Chondrocyte (in vitro differentiated cells): ENCODE measurements at regions not wholly inside any gene's neighbourhood (a gene's known extent, or its start where the extent isn't known, plus 50 kb on each side); places are given as distances from the start of the nearest gene placed in this dataset.

Experiments
- DNase-seq: peaks from one replicate; pipeline ENCODE4 v3.0.0; 2021; ENCODE audit warnings: mixed read lengths, low spot score
- H3K27ac Mint-ChIP-seq: one replicate; pipeline ENCODE4 v1.8.0; 2021; ENCODE audit warnings: mild to moderate bottlenecking, moderate library complexity, mixed read lengths; ENCODE audit not compliant: unreplicated experiment
- H3K27me3 Mint-ChIP-seq: 2 replicates; pipeline ENCODE4 v1.8.0; 2021; ENCODE audit warnings: low read depth, mixed read lengths
- H3K36me3 Mint-ChIP-seq: 2 replicates; pipeline ENCODE4 v1.8.0; 2021; ENCODE audit warnings: low read depth, mixed read lengths
- H3K4me1 Mint-ChIP-seq: 2 replicates; pipeline ENCODE4 v1.8.0; 2021; ENCODE audit warnings: low read depth, mild to moderate bottlenecking, mixed read lengths
- H3K4me3 Mint-ChIP-seq: one replicate; pipeline ENCODE4 v1.8.0; 2021; ENCODE audit warnings: mild to moderate bottlenecking, moderate library complexity, mixed read lengths; ENCODE audit not compliant: unreplicated experiment
- H3K9me3 Mint-ChIP-seq: 2 replicates; pipeline ENCODE4 v1.8.0; 2021; ENCODE audit warnings: low read depth, mixed read lengths
- CTCF ChIP-seq: fragments of 200-600 bp; sonication (generic); IDR thresholded peaks from 2 replicates; pipeline ENCODE4 v1.5.0; 2021; ENCODE audit warnings: antibody characterized with exemption, mild to moderate bottlenecking, moderate library complexity

GRCh38 chr9:12874395-12874794 is 99.6 kb downstream of the LURAP1L start:
- H3K36me3 Mint-ChIP-seq: peaks cover 3% of the 10 kb centered on the region
- no peak for TF ChIP-seq CTCF

GRCh38 chr9:12875191-12875590 is 100.4 kb downstream of the LURAP1L start:
- no peak overlapping the region for H3K4me3 Mint-ChIP-seq
- no peaks in the 10 kb centered on the region for H3K27me3 Mint-ChIP-seq
- TF ChIP-seq CTCF: no peak
- H3K27ac Mint-ChIP-seq: peak overlapping the region; percentile 45
- H3K4me1 Mint-ChIP-seq: peaks cover 35% of the 10 kb centered on the region
- DNase-seq: no peak
- peaks cover 15% of the 10 kb centered on the region for H3K9me3 Mint-ChIP-seq
- H3K36me3 Mint-ChIP-seq: peaks cover 1% of the 10 kb centered on the region

More at GRCh38 chr9:12874395-12874794, 99.6 kb downstream of the LURAP1L start:
- H3K4me1 Mint-ChIP-seq: peaks cover 31% of the 10 kb centered on the region
- H3K27me3 Mint-ChIP-seq: no peaks in the 10 kb centered on the region
- H3K4me3 Mint-ChIP-seq: no peak overlapping the region
- DNase-seq: no peak
- peaks cover 17% of the 10 kb centered on the region for H3K9me3 Mint-ChIP-seq
- H3K27ac Mint-ChIP-seq: no peak overlapping the region

GRCh38 chr9:12876872-12877271 is 102.1 kb downstream of the LURAP1L start:
- H3K27me3 Mint-ChIP-seq: no peaks in the 10 kb centered on the region
- peaks cover 13% of the 10 kb centered on the region for H3K9me3 Mint-ChIP-seq
- TF ChIP-seq CTCF: no peak
- no peak overlapping the region for H3K27ac Mint-ChIP-seq
- H3K4me3 Mint-ChIP-seq: no peak overlapping the region
- DNase-seq: no peak
- peaks cover 50% of the 10 kb centered on the region for H3K4me1 Mint-ChIP-seq
- H3K36me3 Mint-ChIP-seq: no peaks in the 10 kb centered on the region

- Mint-ChIP-seq H3K36me3 (no peaks in the 10 kb centered on the region), H3K4me1 (peaks cover 66% of the 10 kb centered on the region), H3K27ac (peak overlapping the region; percentile 18), H3K4me3 (no peak overlapping the region), H3K9me3 (peaks cover 4% of the 10 kb centered on the region), H3K27me3 (no peaks in the 10 kb centered on the region)
- no peak for DNase-seq
- no peak for TF ChIP-seq CTCF
Measured at GRCh38 chr9:12878351-12878978, 103.6 kb downstream of the LURAP1L start.

- Mint-ChIP-seq H3K27ac (peak overlapping the region; percentile 57), H3K4me1 (peaks cover 74% of the 10 kb centered on the region), H3K27me3 (no peaks in the 10 kb centered on the region), H3K9me3 (peaks cover 4% of the 10 kb centered on the region), H3K4me3 (no peak overlapping the region), H3K36me3 (no peaks in the 10 kb centered on the region)
- TF ChIP-seq CTCF: no peak
- no peak for DNase-seq
Measured at GRCh38 chr9:12879961-12880360, 105.1 kb downstream of the LURAP1L start.
